ENCODE measurements at regions not wholly inside any gene's neighbourhood (a gene's known extent, or its start where the extent isn't known, plus 50 kb on each side); places are given as distances from the start of the nearest gene placed in this dataset.

DNA sequence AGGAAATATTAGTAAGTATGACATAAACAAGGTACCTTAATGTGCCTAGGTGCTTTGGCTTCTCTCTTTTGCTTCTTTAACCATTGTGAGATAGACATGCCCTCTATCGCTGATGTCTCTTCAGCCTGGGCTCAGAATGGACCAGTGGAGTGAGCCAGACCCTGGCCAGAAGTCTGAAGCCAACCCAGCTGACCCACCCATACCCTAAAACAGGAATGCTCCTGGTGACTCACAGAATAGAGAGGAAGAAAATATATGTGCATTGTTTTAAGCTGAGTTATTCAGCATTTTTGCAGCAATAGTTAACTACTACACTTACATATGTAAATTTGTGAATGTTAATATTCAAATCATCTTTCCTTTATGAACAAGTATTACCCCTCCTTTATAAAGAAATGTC, 167.5 kb upstream of the PCDH10 start:
- Mint-ChIP-seq H3K4me3 (no peak overlapping the region), H3K4me1 (ENCODE audit: low read depth) (no peaks in the 10 kb centered on the region), H3K27ac (no peak overlapping the region), H3K9me3 (no peaks in the 10 kb centered on the region), H3K27me3 (ENCODE audit: low read depth) (no peaks in the 10 kb centered on the region), H3K36me3 (ENCODE audit: low read depth) (no peaks in the 10 kb centered on the region)

DNA sequence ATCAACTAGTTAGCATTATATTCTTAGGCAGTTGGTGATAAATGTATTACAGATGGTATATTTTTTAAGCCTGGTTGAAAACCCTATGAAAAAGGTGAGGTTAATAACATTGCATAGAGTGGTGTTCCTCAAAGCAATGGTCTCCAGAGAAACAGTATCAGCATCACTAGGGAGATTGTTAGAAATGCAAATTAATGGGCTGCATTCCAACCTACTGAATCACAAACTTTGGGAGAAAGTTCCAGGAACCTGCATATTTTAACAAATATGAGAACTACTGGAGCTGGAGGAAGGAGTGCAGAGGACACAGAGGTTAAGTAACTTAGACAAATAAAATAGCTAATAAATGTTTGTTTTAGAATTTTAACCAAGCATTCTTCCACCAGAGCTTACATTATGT, 166.9 kb upstream of the PCDH10 start:
- H3K4me1 Mint-ChIP-seq (ENCODE audit: low read depth) = no peaks in the 10 kb centered on the region
- H3K27ac Mint-ChIP-seq = no peak overlapping the region
- H3K36me3 Mint-ChIP-seq (ENCODE audit: low read depth) = no peaks in the 10 kb centered on the region
- no peaks in the 10 kb centered on the region for H3K9me3 Mint-ChIP-seq
- H3K4me3 Mint-ChIP-seq = no peak overlapping the region
- H3K27me3 Mint-ChIP-seq (ENCODE audit: low read depth) = no peaks in the 10 kb centered on the region

- no peaks in the 10 kb centered on the region for H3K4me1 Mint-ChIP-seq (ENCODE audit: low read depth)
- no peaks in the 10 kb centered on the region for H3K27me3 Mint-ChIP-seq (ENCODE audit: low read depth)
- H3K4me3 Mint-ChIP-seq = no peak overlapping the region
- H3K36me3 Mint-ChIP-seq (ENCODE audit: low read depth) = no peaks in the 10 kb centered on the region
- H3K27ac Mint-ChIP-seq = no peak overlapping the region
- H3K9me3 Mint-ChIP-seq = no peaks in the 10 kb centered on the region
These were observed 158.0 kb upstream of the PCDH10 start for GRCh38 chr4:132991111-132991510.

- Mint-ChIP-seq H3K4me3 (no peak overlapping the region), H3K4me1 (ENCODE audit: low read depth) (no peaks in the 10 kb centered on the region), H3K9me3 (no peaks in the 10 kb centered on the region), H3K36me3 (ENCODE audit: low read depth) (no peaks in the 10 kb centered on the region), H3K27me3 (ENCODE audit: low read depth) (no peaks in the 10 kb centered on the region), H3K27ac (no peak overlapping the region)
These were observed 156.4 kb upstream of the PCDH10 start for GRCh38 chr4:132992686-132993085.

DNA sequence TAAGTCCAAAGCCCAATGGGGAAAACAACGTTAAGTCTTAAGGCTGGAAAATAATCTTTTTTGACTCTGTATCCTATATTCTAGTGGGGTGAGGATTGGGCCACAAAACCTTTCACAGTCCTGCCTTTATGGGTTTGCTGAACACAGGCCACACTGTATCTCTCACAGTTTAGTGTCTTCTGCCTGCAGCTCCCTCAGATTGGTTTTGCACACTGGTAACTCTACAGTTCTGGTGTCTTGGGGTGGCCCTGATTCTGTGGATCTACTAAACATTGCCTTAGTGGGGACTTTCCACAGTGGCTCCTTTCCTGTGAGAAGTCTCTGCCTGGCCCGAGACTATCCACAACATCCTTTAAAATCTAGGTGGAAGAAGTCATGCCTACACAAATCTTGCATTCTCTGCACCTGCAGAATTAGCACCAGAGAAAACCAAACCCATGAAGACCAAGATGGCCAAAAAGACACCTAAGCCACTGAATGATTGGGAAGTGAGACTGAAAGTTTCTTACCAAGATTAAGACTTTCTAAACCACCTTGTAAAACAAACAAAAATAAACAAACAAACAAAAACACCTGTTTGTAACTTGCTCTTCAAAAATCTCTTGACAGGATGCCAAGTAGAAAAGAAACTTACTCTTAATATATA, 150.4 kb upstream of the PCDH10 start:
- no peak overlapping the region for H3K4me3 Mint-ChIP-seq
- no peaks in the 10 kb centered on the region for H3K9me3 Mint-ChIP-seq

DNA sequence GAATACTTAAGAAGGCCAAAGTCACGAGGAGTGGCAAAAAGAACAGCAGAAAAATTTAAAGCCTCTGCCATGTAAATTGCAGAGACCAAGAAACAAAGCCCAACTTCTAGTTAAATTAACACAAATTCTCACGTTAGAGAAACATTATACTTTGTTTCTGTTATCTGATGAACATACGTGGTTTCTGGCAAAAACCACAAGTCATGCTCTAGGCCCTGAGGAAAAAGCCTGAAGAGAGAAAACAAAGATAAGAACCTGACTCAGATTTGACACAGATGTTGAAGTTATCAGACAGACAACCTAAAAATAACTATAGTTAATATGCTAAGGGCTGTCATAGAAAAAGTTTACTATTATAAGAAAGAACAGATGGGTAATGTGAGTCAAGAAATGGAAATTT, 149.1 kb upstream of the PCDH10 start:
- Mint-ChIP-seq H3K27me3 (ENCODE audit: low read depth) (no peaks in the 10 kb centered on the region), H3K36me3 (ENCODE audit: low read depth) (no peaks in the 10 kb centered on the region), H3K4me1 (ENCODE audit: low read depth) (no peaks in the 10 kb centered on the region), H3K4me3 (no peak overlapping the region), H3K27ac (no peak overlapping the region), H3K9me3 (no peaks in the 10 kb centered on the region)

More for the DNA sequence above, 150.4 kb upstream of the PCDH10 start:
- Mint-ChIP-seq H3K36me3 (ENCODE audit: low read depth) (no peaks in the 10 kb centered on the region), H3K4me1 (ENCODE audit: low read depth) (no peaks in the 10 kb centered on the region), H3K27me3 (ENCODE audit: low read depth) (no peaks in the 10 kb centered on the region), H3K27ac (no peak overlapping the region)

- Mint-ChIP-seq H3K36me3 (ENCODE audit: low read depth) (no peaks in the 10 kb centered on the region), H3K9me3 (peaks cover 5% of the 10 kb centered on the region), H3K27ac (no peak overlapping the region), H3K4me1 (ENCODE audit: low read depth) (no peaks in the 10 kb centered on the region), H3K27me3 (ENCODE audit: low read depth) (no peaks in the 10 kb centered on the region), H3K4me3 (no peak overlapping the region)
These were observed 145.9 kb upstream of the PCDH10 start for GRCh38 chr4:133003169-133003568.

DNA sequence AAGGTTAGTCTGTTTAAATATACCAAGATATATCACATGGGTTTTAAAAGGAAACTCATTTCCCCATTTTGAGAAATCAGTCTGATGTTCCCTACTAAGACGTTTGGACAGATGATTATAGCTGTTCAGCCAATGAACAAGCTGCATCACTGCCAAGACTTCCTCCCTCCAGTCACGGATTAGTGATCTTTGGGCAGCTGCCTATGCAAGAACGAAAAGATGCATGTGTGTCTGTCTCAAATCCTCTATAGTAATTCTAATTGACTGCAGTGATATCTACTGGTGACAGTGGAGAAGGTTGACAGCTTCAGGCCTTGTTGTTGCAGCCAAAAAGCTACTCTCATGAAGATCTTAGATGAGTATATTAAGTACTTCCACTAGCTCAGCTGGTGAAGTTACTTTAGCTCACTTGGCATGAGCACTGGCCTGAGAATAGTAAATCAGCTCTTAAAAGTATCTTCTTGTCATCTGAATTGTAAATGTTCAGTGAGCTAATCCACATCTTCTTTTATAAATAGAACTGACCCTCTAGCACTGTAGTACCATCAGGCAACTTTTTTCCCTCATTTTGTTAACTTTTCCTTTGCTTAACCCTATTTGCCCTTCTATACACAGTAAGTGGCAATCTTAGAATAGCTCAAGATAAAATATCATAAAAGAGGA, 134.5 kb upstream of the PCDH10 start:
- Mint-ChIP-seq H3K36me3 (ENCODE audit: low read depth) (no peaks in the 10 kb centered on the region), H3K4me3 (no peak overlapping the region), H3K27ac (no peak overlapping the region), H3K9me3 (peaks cover 6% of the 10 kb centered on the region), H3K27me3 (ENCODE audit: low read depth) (no peaks in the 10 kb centered on the region), H3K4me1 (ENCODE audit: low read depth) (no peaks in the 10 kb centered on the region)

DNA sequence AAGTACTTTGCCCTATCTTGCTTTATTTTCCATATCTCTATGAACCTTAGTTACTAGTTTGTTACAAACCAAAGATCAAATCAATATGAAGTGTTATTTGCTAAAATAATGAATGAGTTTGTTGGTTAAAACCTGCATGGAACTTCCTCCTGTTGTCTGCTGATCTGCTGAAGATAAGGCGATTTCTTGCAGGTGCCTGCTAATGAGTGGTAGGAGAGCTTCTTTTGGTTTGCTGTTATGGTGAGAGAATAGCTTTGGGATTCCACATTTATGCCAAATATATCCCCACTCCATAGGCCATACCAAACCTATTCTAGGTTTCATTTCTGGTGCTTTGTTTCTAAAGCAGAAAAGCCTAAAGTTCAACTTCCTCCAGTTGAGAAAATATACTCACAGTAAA, 103.8 kb upstream of the PCDH10 start:
- no peaks in the 10 kb centered on the region for H3K9me3 Mint-ChIP-seq
- H3K36me3 Mint-ChIP-seq (ENCODE audit: low read depth) = no peaks in the 10 kb centered on the region
- no peaks in the 10 kb centered on the region for H3K4me1 Mint-ChIP-seq (ENCODE audit: low read depth)
- no peak overlapping the region for H3K27ac Mint-ChIP-seq
- H3K27me3 Mint-ChIP-seq (ENCODE audit: low read depth) = no peaks in the 10 kb centered on the region
- H3K4me3 Mint-ChIP-seq = no peak overlapping the region

GRCh38 chr4:133046156-133046555, 102.9 kb upstream of the PCDH10 start:
- H3K9me3 Mint-ChIP-seq = no peaks in the 10 kb centered on the region
- no peak overlapping the region for H3K27ac Mint-ChIP-seq
- no peaks in the 10 kb centered on the region for H3K4me1 Mint-ChIP-seq (ENCODE audit: low read depth)
- no peaks in the 10 kb centered on the region for H3K27me3 Mint-ChIP-seq (ENCODE audit: low read depth)
- H3K36me3 Mint-ChIP-seq (ENCODE audit: low read depth) = no peaks in the 10 kb centered on the region
- H3K4me3 Mint-ChIP-seq = no peak overlapping the region

- Mint-ChIP-seq H3K27ac (no peak overlapping the region), H3K4me1 (ENCODE audit: low read depth) (no peaks in the 10 kb centered on the region), H3K4me3 (no peak overlapping the region), H3K36me3 (ENCODE audit: low read depth) (no peaks in the 10 kb centered on the region), H3K9me3 (no peaks in the 10 kb centered on the region), H3K27me3 (ENCODE audit: low read depth) (no peaks in the 10 kb centered on the region)
These were observed 90.4 kb upstream of the PCDH10 start for GRCh38 chr4:133058701-133059100.

DNA sequence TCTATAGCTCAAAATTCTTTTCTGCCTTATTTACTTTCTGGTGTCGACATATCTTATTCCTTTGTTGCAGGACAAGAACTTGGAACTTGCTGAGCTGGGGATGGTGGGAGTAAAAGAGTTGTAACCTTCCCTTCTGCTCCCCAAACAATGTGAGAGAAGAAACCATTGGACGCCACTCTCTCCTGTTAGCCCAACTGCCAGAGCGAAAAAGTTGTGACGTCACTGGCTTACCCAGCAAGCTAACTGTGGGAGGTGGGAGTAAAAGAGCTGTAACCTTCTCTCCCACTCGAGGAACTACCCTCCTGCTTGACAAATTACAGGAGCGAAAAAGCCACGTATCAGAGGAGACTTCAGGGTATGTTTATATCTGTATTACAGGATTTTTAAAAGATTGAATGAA, 90.0 kb upstream of the PCDH10 start:
- H3K4me3 Mint-ChIP-seq = no peak overlapping the region
- no peaks in the 10 kb centered on the region for H3K4me1 Mint-ChIP-seq (ENCODE audit: low read depth)
- H3K27ac Mint-ChIP-seq = no peak overlapping the region
- no peaks in the 10 kb centered on the region for H3K36me3 Mint-ChIP-seq (ENCODE audit: low read depth)
- H3K27me3 Mint-ChIP-seq (ENCODE audit: low read depth) = no peaks in the 10 kb centered on the region
- H3K9me3 Mint-ChIP-seq = no peaks in the 10 kb centered on the region

DNA sequence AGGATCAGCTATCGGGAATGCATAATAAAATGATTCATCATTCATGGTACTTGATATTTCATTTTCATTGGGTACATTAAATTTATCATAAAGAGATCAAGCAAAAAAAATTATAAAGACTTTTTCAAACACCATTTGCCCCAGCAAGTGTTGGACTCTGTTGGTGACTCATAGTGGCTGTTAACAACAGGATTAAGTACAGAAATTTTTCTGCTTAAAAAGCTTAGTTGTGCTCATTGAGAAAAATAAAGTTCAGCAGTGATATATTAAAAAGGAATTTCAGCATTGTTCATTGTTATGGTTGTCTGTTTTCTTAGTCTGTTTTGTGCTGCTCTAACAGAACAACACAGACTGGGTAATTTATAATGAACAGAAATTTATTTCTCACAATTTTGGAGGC, 86.2 kb upstream of the PCDH10 start:
- H3K4me3 Mint-ChIP-seq = no peak overlapping the region
- H3K27me3 Mint-ChIP-seq (ENCODE audit: low read depth) = no peaks in the 10 kb centered on the region
- no peaks in the 10 kb centered on the region for H3K4me1 Mint-ChIP-seq (ENCODE audit: low read depth)
- no peak overlapping the region for H3K27ac Mint-ChIP-seq
- no peaks in the 10 kb centered on the region for H3K36me3 Mint-ChIP-seq (ENCODE audit: low read depth)
- H3K9me3 Mint-ChIP-seq = peaks cover 16% of the 10 kb centered on the region

DNA sequence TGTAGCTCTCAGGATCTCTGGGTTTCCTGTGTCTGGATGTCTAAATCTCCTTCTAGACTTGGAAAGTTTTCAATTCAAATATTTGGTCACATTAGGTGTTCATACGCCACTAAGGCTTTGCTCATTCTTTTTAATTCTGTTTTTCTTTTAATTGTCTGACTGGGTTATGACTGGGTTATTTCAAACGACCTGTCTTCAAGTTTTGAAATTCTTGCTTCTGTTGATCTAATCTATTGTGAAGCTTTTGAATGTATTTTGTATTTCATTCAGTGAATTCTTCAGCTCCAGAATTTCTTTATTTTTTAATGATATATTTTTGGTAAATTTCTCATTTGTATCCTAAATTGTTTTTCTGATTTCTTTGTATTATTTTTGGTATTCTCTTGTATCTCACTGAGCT, 81.0 kb upstream of the PCDH10 start:
- no peaks in the 10 kb centered on the region for H3K36me3 Mint-ChIP-seq (ENCODE audit: low read depth)
- H3K4me3 Mint-ChIP-seq = no peak overlapping the region
- H3K27me3 Mint-ChIP-seq (ENCODE audit: low read depth) = no peaks in the 10 kb centered on the region
- H3K4me1 Mint-ChIP-seq (ENCODE audit: low read depth) = no peaks in the 10 kb centered on the region
- H3K27ac Mint-ChIP-seq = no peak overlapping the region
- peaks cover 34% of the 10 kb centered on the region for H3K9me3 Mint-ChIP-seq

GRCh38 chr4:133081246-133081645, 67.8 kb upstream of the PCDH10 start:
- no peaks in the 10 kb centered on the region for H3K36me3 Mint-ChIP-seq (ENCODE audit: low read depth)
- H3K27ac Mint-ChIP-seq = no peak overlapping the region
- no peaks in the 10 kb centered on the region for H3K27me3 Mint-ChIP-seq (ENCODE audit: low read depth)
- H3K4me3 Mint-ChIP-seq = no peak overlapping the region
- H3K4me1 Mint-ChIP-seq (ENCODE audit: low read depth) = no peaks in the 10 kb centered on the region
- H3K9me3 Mint-ChIP-seq = peaks cover 9% of the 10 kb centered on the region
